ENCODE measurements at regions not wholly inside any gene's neighbourhood (a gene's known extent, or its start where the extent isn't known, plus 50 kb on each side); places are given as distances from the start of the nearest gene placed in this dataset.

DNA sequence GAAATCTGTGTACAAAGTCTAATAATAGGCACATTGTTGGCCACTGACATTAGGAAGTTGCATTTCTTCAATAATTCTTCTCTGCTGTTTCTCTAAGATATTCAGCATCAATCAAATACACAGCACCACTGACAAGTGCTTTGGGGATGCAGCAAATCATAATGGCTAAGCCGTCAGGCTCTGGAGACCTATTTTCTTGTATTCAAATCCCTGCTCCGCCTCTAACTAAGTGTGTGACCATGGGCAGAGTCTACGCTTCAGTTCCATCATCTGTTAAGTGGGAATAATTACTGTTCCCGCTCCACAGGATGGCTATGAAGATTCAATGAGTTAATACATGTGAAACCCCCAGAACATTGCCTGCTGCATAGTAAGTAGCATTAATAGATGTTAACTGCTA lies 176.9 kb downstream of the ADGRL4 start:
- Histone ChIP-seq H3K27me3 (no peaks in the 10 kb centered on the region), H3K4me3 (no peak overlapping the region), H3K27ac (no peak overlapping the region), H3K9me3 (no peaks in the 10 kb centered on the region), H3K36me3 (no peaks in the 10 kb centered on the region), H3K4me1 (no peaks in the 10 kb centered on the region)
- DNase-seq (ENCODE audit: low spot score in 2 of 2): no peak
- TF ChIP-seq, protein P1, sequence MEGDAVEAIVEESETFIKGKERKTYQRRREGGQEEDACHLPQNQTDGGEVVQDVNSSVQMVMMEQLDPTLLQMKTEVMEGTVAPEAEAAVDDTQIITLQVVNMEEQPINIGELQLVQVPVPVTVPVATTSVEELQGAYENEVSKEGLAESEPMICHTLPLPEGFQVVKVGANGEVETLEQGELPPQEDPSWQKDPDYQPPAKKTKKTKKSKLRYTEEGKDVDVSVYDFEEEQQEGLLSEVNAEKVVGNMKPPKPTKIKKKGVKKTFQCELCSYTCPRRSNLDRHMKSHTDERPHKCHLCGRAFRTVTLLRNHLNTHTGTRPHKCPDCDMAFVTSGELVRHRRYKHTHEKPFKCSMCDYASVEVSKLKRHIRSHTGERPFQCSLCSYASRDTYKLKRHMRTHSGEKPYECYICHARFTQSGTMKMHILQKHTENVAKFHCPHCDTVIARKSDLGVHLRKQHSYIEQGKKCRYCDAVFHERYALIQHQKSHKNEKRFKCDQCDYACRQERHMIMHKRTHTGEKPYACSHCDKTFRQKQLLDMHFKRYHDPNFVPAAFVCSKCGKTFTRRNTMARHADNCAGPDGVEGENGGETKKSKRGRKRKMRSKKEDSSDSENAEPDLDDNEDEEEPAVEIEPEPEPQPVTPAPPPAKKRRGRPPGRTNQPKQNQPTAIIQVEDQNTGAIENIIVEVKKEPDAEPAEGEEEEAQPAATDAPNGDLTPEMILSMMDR (IDR thresholded peaks at IDR 0.05): no peak
- intact Hi-C loops (cut with DNase I): no loop called here

DNA sequence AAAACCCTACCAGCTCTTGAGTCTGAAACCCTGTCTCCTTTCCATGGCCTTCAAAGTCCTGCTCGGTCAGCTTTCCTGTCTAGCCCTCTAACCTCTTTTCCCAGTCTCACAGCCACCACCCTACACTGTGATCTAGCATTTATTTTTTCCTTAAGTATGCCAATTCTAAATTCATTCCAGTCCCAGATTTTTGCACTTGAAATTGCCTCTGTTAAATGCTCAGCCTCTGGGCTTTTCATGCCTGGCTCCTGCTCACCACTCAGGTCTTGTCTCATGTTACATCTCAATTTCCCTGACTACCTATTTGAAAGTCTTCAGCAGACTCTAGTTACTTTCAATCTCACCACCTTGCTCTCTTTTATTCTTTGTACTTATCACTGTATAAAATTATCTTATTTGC lies 176.2 kb downstream of the ADGRL4 start:
- Histone ChIP-seq H3K4me1 (no peaks in the 10 kb centered on the region), H3K27ac (no peak overlapping the region), H3K9me3 (no peaks in the 10 kb centered on the region), H3K36me3 (no peaks in the 10 kb centered on the region), H3K27me3 (no peaks in the 10 kb centered on the region), H3K4me3 (no peak overlapping the region)
- intact Hi-C loops (cut with DNase I): no loop called here
- TF ChIP-seq, protein P1 (IDR thresholded peaks at IDR 0.05): no peak
- no peak for DNase-seq (ENCODE audit: low spot score in 2 of 2)

DNA sequence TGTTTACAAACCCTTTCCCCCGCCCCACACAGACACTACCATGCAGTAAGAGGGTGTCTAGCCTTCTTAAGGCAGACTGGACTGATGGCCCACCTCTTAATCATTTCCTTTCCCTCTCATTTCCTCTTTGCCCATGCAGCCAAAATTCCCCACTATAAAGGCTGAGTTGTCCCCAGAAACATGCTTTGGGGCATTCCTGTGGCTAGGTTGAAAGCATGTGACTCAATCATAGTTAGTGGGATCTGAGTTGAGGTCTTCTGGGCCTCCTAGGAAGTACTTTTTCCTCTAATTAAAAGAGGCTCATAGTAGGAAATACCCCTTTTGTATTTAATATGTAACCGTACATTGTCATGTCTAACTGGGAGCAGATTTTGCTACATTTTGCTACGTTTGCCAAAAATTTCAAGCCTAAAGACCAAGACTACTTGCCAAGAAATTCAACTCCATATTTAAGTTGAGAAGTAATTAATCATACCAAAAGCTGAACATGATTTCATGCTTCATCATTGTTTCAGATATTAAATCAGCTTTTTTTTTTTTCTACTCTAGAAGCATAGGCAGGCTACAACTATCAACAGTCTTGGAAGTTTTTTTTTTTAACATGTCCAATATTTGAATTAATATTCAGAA lies 174.7 kb downstream of the ADGRL4 start:
- Histone ChIP-seq H3K36me3 (no peaks in the 10 kb centered on the region), H3K4me1 (no peaks in the 10 kb centered on the region), H3K4me3 (no peak overlapping the region), H3K27ac (no peak overlapping the region), H3K27me3 (no peaks in the 10 kb centered on the region), H3K9me3 (no peaks in the 10 kb centered on the region)
- no peak for DNase-seq (ENCODE audit: low spot score in 2 of 2)
- TF ChIP-seq, protein P1 (IDR thresholded peaks at IDR 0.05): no peak
- intact Hi-C loops (cut with DNase I): no loop called here

DNA sequence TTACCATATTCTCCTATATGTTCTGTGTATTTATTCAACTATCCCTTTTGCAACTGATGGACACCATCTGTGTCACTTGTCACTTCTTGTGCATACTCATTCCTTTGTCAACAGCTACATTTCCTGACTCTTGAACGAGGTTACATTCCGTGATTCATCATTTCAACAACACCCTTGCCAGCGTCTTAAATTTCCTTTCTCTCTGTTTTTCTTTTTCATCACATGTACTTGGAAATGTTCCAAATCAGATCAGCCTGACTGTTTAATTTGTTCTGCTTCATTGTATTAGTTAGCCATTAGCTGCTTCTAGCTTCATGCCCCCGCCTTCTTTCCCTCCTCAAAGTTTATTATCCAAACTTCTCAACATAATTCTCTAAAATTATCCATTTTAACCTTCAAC lies 173.0 kb downstream of the ADGRL4 start:
- H3K4me1 ChIP-seq: no peaks in the 10 kb centered on the region
- no peaks in the 10 kb centered on the region for H3K9me3 ChIP-seq
- no peak overlapping the region for H3K27ac ChIP-seq
- intact Hi-C loops (cut with DNase I): no loop called here
- H3K27me3 ChIP-seq: no peaks in the 10 kb centered on the region
- no peaks in the 10 kb centered on the region for H3K36me3 ChIP-seq
- TF ChIP-seq, protein P1 (IDR thresholded peaks at IDR 0.05): no peak
- no peak for DNase-seq (ENCODE audit: low spot score in 2 of 2)
- H3K4me3 ChIP-seq: no peak overlapping the region

DNA sequence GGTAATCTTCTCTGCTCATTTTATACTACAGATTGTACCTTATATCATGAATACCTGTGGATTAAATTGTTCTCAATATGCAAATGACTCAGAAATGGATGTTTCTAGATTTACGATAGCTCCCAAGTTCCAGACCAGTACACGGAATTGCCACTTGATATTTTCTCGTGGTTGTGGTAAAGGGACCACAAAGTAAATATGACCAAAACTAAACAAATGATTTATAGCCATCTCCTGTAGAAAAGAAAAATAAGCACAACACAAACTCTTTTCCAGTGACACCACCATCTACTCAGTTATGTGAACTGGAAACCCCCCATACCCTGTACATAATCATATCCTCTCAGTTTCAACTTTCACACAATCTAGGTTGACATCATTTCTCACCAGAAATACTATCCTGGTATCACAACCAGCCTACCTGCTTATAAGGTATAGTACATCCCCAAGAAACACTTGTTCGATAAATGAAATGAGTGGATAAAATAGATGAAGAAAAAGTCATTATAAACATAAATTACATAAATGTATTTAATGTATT lies 172.3 kb downstream of the ADGRL4 start:
- H3K27ac ChIP-seq: no peak overlapping the region
- intact Hi-C loops (cut with DNase I): no loop called here
- no peaks in the 10 kb centered on the region for H3K9me3 ChIP-seq
- no peak for DNase-seq (ENCODE audit: low spot score in 2 of 2)
- no peaks in the 10 kb centered on the region for H3K4me1 ChIP-seq
- no peaks in the 10 kb centered on the region for H3K36me3 ChIP-seq
- no peak overlapping the region for H3K4me3 ChIP-seq
- TF ChIP-seq, protein P1 (IDR thresholded peaks at IDR 0.05): no peak
- H3K27me3 ChIP-seq: no peaks in the 10 kb centered on the region

Data from ascending aorta (tissue), 2 donors.